Esophagus squamous epithelium (tissue), 4 donors: ENCODE measurements at regions not wholly inside any gene's neighbourhood (a gene's known extent, or its start where the extent isn't known, plus 50 kb on each side); places are given as distances from the start of the nearest gene placed in this dataset.
"Not testable (repeated sequence)": the region's sequence is repeated elsewhere in the genome, so short reads cannot be mapped to it uniquely, and the experiment has no call there.

Experiments used
- POLR2A ChIP-seq, 4 donors: fragments of 450-650 bp; IDR thresholded peaks; one replicate each; pipeline ENCODE4 v1.6.1; 2017; ENCODE audit warnings: antibody characterized with exemption in 4 of 4, mild to moderate bottlenecking in 4 of 4, moderate library complexity in 3 of 4
- TF ChIP-seq, protein P1 (sequence below), 6 experiments: fragments of 450-650 bp in 4 of 6; fragments of 200-600 bp in 2 of 6; sonication (generic) in 2 of 6; IDR thresholded peaks; one replicate each; pipeline ENCODE4 v1.5.1; 2016 to 2019; ENCODE audit warnings: antibody characterized with exemption in 6 of 6, mild to moderate bottlenecking in 4 of 6, moderate library complexity in 4 of 6

DNA sequence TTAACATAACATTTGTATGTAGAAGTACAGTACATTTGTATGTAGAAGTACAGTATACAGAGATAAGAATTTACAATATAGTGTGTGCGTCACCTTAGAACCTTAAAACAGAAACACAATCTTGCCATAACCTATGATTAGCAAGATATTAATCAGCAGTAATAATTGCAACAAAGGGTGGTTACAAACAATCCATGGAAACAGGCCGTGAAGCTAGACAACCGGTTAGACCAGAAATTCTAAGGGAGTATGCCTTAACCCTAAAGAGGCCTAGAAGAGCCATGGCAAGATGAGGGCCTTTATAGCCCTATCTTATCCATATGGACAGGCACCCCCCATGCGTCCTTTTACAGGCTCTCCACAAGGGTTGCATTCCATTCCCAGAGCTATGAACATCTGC lies 605.9 kb downstream of the KCNT2 start:
- not testable (repeated sequence) for TF ChIP-seq POLR2A (IDR thresholded peaks at IDR 0.05)
- TF ChIP-seq, protein P1, sequence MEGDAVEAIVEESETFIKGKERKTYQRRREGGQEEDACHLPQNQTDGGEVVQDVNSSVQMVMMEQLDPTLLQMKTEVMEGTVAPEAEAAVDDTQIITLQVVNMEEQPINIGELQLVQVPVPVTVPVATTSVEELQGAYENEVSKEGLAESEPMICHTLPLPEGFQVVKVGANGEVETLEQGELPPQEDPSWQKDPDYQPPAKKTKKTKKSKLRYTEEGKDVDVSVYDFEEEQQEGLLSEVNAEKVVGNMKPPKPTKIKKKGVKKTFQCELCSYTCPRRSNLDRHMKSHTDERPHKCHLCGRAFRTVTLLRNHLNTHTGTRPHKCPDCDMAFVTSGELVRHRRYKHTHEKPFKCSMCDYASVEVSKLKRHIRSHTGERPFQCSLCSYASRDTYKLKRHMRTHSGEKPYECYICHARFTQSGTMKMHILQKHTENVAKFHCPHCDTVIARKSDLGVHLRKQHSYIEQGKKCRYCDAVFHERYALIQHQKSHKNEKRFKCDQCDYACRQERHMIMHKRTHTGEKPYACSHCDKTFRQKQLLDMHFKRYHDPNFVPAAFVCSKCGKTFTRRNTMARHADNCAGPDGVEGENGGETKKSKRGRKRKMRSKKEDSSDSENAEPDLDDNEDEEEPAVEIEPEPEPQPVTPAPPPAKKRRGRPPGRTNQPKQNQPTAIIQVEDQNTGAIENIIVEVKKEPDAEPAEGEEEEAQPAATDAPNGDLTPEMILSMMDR (IDR thresholded peaks at IDR 0.05): not testable (repeated sequence)
